ENCODE measurements at regions not wholly inside any gene's neighbourhood (a gene's known extent, or its start where the extent isn't known, plus 50 kb on each side); places are given as distances from the start of the nearest gene placed in this dataset.

DNA sequence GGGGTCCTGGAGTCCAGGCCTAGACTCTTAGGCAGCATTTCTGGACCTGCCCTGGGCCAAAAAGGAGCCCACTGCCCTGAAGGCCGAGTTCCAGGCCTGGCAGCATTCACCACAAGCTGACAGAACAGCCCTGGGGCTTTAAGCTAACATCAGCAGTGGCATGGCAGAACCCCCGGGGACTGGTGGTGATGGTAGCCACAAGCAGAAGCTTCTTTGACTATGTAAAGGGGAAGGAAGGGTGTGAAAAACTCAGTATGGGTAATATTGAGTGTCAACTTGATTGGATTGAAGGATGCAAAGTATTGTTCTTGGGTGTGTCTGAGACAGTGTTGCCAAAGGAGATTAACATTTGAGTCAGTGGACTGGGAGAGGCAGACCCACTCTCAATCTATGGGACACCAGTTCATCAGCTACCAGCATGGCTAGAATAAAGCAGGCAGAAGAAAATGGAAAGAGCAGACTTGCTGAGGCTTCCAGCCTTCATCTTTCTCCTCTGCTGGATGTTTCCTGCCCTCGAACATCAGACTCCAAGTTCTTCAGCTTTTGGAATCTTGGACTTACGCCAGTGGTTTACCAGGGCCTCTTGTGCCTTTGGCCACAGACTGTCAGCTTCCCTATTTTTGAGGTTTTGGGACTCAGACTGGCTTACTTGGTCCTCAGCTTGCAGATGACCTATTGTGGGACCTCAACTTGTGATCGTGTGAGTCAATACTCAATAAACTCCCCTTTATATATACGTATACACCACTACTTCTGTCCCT is 661.0 kb upstream of the C9orf72 start:
- FAIRE-seq, result no peak

DNA sequence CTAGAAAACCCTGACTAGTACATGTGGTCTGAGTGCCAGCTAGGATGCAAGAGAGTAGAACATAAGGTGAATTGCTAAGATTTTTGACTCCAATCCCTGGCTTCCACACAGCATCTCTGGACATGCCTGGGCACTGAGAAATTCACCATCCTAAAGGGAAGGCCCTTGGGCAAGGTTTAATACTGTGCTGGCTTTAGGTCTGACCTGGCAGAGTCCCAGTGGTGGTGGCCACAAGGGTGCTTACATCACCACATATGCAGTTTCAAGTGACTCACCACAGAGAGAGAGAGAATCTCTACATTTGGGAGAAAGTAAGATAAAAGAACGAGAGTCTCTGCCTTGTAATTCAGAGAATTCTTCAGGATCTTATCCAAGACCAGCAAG is 661.6 kb upstream of the C9orf72 start:
- FAIRE-seq, result no peak

DNA sequence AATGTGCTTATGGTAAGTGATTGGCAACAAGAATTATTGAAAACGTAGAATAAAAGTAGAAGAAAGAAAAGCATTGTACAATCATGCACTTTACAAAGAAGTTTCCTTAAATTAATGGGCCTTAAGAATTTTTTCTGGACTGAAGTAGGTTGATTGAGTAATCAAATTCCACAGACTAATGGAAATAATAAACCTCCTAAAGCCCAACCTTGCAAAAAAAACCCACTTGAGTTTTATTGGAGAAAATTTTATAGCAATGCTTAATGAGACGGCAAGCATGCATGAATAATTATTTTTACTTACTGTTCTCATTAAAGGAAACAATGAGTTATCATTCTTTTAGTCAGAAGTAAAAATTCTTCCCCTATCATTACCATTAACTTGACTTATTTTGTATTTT is 676.1 kb upstream of the C9orf72 start:
- FAIRE-seq, result no peak

DNA sequence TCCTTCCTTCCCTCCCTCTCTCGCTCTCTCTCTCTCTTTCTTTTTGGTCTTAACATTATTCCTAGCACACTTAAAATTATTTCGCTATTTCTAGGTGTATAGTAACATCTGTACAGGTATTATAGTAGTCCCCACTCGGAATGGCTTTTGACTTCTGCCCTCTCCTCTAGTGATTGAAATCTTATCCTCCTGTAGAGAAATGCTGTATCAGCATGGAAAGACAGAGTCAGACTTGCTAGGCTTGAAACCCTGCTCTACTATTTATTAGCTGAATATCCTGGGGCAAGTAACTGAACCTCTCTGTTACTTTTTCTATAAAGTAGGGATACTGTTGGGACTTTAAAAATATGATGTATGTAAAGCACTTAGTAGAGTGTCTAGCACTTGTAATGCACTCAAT is 681.9 kb upstream of the C9orf72 start:
- FAIRE-seq, result no peak

DNA sequence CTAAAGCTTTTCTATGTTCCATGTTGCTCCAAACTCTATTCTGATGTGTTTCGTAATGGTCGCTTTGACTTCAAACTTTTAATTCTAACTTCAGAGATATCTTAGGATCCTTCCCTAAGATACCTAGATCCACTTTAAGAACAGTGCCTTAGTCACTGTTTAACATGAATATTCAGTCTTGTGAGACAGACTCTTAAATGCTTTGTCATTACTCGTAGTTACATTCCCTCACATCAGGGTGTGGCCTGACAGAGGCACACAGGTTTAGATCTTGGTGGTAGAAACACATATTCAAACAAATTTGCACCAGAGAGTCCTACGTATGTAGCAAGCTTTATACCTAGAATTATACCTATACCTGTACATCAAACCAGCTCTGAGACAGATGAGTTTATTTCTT is 687.0 kb upstream of the C9orf72 start:
- no peak for FAIRE-seq

DNA sequence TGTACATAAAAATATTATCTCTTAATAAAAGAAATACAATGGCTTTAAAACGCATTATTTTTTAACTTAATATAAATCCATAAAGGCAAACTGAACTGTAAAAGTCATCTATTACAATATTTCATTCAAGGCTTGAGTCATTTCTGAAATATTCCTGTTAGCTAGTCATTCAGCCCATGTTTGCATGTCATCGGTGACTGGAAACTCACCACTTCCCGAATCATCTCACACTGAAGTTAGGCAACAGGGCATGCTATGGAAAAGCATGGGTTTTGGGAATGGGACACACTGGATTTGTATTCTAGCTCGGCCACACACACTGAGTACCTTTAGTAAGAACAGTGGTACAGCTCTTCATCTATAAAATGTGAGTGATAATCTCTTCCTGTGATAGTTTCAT is 691.1 kb upstream of the C9orf72 start:
- FAIRE-seq, result no peak

DNA sequence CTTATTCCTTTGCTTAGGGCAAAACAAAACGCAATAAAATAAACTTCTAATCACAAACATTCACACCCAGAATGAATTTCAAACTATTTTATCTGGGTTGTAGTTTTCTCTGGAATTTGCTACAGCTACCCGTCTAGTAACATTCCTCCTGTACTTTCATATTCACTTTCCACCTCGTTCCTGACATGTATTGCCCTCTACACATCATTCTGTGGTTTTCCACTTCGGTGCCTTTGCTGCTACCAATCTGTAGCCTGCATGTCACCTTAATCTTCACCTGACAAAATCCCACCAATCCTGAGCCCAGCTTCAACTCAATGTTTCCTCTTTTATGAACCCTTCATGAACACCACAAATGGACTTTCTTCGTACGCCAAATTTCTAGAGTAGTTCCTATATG is 694.1 kb upstream of the C9orf72 start:
- no peak for FAIRE-seq

DNA sequence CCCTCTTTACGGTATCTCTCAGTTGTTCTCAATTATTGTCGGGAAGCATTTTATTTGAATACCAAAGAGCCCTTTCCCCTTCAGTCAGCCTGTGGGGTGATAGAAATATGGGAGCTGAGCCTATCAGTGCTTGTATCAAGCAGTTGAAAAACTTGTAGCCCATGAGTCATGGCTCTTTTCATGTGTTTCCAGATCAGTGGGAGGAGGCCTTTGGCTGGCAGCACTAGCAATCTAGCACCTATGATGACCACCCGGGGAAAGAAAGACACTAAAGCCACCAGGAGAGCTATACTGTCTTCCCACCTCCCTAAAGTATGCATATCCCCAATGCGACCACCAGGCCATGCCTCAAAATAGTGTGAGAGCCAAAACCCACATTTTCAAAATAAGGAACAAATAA is 696.9 kb upstream of the C9orf72 start:
- no peak for FAIRE-seq

DNA sequence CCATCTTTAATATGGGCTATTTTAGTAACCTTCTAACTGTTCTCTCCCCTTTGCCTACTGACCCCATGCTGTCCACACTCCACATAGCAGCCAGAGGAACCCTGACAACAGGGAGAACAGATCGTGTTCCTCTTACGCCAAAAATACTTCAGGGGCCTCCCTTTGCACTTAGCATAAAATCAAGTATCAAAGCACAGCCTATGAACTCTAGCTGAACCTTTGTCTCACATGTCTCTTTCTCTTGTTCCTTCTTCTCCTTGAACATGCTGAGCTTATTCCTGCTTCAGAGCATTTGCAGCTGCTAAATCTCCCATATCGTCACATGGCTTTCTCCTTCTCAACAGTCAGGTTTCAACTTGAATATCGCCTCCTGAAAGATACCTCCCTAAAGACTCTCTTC is 698.8 kb upstream of the C9orf72 start:
- no peak for FAIRE-seq

DNA sequence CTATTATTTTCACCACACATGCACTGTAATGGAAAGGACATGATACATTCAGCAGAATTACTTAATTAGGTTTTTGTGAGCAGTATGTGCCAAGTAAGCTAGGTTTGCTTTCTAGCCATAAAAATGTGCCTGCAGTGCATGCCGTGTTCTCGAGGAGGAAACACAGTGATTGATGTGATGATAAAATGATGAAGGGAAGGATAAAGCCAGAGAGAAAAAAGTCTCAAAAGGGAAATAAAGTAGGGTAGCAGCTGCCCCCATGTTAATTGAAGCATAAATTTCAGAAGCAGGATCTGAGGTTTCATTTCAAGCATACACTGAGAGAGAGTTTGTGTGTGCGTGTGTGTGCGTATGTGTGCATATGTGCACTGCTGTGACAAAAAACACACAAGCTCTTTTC is 714.2 kb upstream of the C9orf72 start:
- FAIRE-seq, result no peak

DNA sequence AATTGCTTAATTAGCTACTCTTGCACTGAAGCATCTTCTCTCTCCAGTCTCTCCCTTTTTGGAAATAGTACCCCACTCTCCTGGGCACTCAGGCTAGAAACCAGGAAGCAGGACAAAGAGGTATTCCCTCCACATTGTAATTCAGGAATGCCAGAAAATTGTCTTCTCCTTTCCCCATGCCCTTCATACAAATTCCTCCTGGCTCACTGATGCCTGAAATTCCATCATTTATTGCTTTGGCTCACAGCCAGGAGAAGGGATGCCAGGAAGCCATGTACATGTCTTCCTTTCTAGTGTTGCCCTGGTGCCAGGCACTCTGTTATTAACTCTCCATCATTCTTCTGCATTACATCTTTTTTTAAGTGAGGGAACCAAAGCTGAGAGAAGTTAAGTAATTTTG is 716.5 kb upstream of the C9orf72 start:
- FAIRE-seq, result no peak

DNA sequence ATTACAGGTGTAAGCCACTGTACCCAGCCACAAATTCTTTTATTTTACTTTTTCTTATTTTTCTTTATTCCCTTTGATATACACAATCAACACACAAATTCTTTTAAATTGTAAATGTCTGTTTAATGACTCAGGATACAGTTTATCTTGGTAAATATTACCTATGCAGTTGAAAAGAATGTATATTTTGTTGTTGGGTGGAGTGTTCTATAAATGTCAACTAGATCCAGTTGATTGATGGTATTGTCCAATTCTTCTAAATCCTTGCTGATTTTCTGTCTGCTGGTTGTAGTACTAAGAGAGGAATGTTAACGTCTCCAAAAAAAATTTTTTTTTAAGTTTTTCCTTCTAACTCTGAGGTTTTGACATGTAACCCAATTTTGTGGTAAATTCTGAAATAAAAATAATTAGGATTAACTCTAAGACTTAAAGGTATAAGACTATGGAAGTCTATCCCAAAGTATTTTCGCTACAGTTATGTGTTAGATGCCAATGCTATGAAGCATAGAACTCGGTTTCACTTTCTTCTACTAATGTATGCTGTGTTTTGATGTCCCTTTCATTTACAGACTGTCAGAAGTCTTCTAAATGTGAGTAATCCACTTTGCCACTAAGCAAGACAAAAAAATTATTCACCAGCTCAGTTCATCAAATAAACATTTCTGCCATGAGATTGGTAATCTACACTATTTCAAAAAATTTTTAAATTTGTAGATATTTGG is 720.2 kb upstream of the C9orf72 start:
- no peak for FAIRE-seq

DNA sequence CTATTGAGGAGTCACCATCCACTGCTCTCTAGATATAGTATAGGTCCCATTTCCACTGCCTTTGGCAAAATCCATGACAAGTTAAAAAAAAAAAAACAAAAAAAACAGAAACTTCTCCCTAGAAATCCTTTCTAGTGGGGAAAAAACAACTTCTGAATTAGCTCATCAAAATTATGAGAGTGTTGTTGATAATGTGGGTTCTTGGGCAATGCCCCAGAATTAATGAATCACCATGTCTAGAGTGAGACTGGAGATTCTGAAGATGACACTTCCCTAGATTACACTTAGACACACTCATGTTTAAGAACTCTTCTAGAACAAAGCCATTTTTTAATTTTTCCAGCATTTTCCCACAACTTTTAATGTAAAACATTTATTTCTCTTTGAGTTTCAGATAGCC is 728.0 kb upstream of the C9orf72 start:
- FAIRE-seq, result no peak

DNA sequence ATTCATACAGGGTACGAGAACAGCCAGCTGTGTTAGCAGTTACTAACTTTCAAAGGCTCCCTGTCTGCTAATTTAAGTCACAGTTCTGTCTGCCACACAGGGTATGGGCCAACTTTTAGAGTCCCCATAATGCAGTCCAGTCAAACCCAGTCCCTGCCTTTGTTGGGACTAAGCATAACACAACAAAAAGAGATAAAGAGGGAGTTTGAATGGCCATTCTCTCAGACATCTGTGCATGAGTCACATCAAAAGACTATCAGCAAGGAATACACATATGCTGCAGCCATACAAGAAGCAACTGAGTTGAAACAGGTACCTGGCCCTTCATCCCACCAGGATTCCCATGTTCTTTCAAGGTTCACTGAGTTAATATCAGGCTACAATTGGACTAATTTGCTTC is 744.5 kb upstream of the C9orf72 start:
- no peak for FAIRE-seq

DNA sequence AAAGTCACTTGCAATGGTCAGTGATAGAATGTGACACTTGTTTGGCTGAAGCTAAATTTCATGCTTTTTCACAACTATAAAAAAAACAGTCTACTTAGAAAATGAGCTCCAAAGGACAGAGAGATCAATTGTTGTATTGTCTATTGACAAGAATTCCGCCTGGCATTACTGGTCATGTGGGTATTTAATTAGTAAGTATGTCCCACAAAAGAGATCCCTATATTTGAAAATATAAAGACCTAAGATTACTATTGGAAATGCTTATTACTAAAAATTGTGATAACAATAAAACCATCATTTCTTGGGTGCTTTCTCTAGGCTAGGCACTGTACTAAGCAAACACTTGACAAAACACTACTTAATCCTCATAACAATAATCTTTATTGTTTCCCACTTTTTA is 745.2 kb upstream of the C9orf72 start:
- no peak for FAIRE-seq

DNA sequence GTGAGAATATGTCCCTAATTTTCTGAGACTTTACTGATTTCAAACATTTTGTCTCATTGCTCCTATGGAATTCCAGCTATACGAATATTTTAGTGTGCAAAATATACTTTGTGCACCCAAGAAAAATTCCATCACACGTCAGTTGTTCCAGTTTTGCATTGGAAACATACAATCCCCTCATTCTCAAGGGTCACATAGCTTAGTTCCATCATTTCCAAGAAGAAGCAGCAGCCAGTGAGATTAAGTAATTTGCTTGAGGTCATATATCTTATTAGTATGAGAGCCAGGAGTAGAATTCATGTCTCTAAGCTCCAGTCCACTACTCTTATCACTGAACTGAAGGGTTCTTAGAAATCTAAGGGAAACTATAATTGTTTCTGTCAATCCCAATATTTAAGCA is 746.7 kb upstream of the C9orf72 start:
- no peak for FAIRE-seq

DNA sequence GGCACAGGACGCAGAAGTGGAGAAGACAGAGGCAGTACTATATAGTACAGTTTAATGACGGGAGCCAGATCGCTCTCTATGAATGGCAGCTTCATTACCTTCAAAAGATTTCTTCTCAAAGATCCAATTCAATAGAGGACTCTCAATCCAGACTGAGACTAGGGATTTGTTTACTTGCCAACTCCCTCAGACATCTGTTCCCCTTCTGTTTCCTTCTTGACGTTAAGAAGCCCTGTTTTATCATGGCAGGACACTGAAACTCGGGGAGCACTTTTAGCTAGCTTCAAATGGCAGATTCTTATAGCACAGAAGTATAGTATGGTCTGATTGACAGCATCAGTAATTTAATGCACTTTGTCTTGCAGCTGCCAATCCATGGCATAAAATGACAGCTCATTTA is 747.3 kb upstream of the C9orf72 start:
- FAIRE-seq, result no peak

DNA sequence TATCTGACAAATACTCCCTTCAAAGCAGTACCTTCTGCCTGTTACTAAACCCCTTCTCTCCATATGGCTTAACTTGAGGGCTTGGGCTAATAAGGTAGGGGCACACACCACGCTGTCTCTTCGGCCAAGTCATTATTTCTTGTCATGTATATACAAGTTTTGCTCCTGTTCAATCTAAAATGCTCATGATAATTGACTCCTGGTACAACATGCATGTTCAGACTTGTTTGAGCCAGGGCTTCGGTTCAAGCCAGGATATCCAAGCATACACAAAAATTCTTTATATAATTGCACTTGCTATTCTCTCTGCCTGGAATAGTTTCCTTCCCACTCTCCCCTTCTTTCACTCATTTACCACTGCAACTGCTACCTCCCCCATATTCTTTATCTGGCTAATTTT is 756.0 kb upstream of the C9orf72 start:
- FAIRE-seq, result no peak

DNA sequence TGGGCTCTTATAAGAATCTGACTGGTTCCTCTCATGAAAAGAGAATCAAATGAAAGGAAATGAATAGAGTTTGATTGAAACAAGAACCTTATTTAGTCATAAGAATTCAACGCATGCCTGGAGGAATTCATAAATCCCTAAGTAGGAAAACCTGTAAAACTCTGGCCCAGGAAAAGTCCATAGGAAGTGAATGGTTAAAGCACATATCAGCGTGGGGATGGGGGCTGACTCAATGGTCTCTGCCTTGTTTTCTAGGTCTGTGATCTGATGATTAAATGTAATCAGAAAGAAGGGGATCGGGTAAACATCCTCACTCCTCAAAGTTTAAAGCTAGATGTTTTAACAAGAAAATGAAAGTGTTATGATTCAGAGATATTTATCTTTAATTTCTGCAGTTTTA is 759.4 kb upstream of the C9orf72 start:
- FAIRE-seq, result no peak

DNA sequence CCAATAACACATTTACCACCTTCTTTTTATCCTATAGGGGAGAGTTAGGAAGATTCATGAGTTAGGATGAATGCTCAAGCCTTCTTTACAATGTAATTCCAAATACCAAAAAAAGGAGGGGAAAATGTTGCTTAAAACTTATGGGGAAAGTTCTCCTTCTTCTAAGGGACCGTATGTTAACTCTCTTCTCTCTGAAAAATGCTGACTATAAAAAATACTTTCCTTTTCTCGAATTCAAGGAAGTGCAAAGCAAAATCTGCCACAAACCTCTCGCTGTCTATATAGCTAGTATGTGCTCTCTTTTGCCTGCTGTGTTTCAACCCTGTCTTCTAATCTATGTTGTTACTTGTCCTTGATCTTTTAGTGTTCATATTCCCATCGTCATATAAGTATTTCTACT is 768.6 kb upstream of the C9orf72 start:
- no peak for FAIRE-seq

DNA sequence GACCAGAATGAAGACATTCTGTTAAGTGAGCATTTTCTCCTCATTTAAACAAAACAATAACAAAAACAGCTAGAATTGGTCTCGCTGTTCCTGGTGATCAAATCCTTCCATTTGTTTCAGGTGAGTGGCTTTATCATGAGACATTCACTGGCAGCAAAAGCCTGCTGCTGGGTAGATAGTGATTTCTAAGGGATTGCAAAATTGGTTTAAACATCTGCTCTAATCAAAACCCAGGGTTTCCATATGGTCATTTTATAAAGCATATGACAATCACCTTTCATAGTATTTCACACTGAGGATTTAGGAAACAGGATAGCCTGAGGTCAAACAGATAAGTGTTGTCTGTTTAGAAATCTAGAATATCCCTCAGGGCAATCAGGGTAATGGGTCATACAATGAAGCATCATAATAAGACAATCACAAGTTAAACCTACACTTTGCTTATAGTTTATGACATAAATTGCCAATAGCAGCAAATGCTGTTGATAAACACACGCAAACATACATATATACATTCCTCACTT is 769.6 kb upstream of the C9orf72 start:
- FAIRE-seq, result no peak

DNA sequence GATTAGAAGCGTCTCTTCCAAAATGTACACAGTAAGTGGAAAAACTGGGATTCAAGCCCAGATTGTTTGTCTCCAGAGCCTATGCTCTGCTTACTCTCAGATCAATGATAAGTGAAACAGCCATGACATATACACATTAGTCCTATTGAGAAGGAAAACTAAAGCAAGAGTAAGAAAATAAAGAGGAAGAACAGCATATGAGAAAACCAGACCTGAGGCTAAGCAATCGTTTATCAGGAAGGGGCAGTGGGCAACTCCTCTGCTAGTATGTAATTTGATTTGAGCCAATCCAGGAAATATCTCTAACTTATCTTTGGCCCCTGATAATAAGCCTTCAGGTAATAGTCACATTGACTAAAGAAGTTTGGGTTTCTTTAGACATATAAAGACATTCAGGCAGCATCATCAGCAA is 789.9 kb upstream of the C9orf72 start:
- no peak for FAIRE-seq

DNA sequence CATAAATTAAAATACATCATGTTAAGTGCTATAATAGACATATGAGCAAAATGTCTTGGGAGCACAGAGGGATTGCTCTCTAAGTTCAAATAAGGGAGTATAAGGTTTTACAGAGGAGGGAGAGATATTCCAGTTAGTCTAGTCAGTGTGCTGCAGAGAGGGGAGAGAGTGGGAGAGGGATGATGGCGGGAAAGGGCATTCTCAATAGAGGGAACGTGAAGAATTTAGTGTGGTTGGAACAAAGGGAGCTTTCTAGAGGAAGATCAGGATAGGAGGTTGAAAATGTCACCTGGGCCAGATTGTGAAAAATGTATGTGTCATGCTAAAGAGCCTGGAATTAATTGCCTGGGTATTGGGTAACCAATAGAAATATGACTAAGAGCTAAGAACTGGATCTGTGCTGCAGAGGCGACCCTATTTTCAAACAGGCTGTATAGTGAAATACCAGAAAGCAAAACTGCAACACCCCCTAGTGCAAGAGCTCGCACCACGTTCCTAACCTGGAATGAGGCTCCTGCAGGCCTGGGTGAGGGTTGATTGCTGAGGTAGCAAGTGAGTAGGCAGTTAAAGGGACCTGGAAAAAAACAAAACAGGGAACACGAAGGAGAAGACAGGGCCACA is 791.8 kb upstream of the C9orf72 start:
- no peak for FAIRE-seq

DNA sequence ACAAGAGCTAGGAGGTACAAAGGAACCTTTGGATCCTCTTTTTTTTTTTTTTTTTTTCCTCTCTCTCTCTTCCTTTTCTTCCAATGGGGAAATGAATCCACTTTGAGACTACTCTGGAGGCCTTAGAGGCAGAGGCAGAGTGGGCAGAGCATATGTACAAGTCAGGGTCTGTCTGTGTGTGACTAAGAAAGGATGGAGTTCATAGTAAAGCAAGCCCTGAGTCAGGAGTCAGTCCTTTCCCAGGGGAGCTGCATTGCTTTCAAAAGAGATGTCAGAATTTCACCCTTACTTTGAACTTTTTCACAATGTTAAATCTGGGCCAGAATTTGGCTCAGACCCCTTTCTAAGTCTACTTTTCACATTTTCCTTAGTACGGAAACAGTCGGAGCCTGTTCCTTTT is 792.4 kb upstream of the C9orf72 start:
- no peak for FAIRE-seq

Data from islet of Langerhans (tissue), 1 donor.